ENCODE measurements at regions not wholly inside any gene's neighbourhood (a gene's known extent, or its start where the extent isn't known, plus 50 kb on each side); places are given as distances from the start of the nearest gene placed in this dataset.

- peaks cover 12% of the 10 kb centered on the region for H3K27me3 Mint-ChIP-seq
- no peak for ATAC-seq
- no peaks in the 10 kb centered on the region for H3K9me3 Mint-ChIP-seq
- no peak overlapping the region for H3K4me3 Mint-ChIP-seq
- H3K36me3 Mint-ChIP-seq, result no peaks in the 10 kb centered on the region
- no peak overlapping the region for H3K27ac Mint-ChIP-seq
- H3K4me1 Mint-ChIP-seq, result no peaks in the 10 kb centered on the region
Observed at GRCh38 chr2:8045081-8045614, 636.7 kb upstream of the ID2 start.

GRCh38 chr2:8046849-8047248, 635.0 kb upstream of the ID2 start:
- Mint-ChIP-seq H3K4me1 (no peaks in the 10 kb centered on the region), H3K27me3 (peaks cover 12% of the 10 kb centered on the region)
- no peak for ATAC-seq

GRCh38 chr2:8049176-8049575, 632.7 kb upstream of the ID2 start:
- no peak for ATAC-seq
- H3K27me3 Mint-ChIP-seq, result peaks cover 12% of the 10 kb centered on the region
- no peaks in the 10 kb centered on the region for H3K4me1 Mint-ChIP-seq
- H3K9me3 Mint-ChIP-seq, result no peaks in the 10 kb centered on the region
- H3K36me3 Mint-ChIP-seq, result no peaks in the 10 kb centered on the region
- H3K27ac Mint-ChIP-seq, result no peak overlapping the region
- no peak overlapping the region for H3K4me3 Mint-ChIP-seq

More at GRCh38 chr2:8046849-8047248, 635.0 kb upstream of the ID2 start:
- H3K36me3 Mint-ChIP-seq, result no peaks in the 10 kb centered on the region
- H3K4me3 Mint-ChIP-seq, result no peak overlapping the region
- no peak overlapping the region for H3K27ac Mint-ChIP-seq
- H3K9me3 Mint-ChIP-seq, result no peaks in the 10 kb centered on the region

GRCh38 chr2:8049851-8050571, 631.8 kb upstream of the ID2 start:
- no peak overlapping the region for H3K4me3 Mint-ChIP-seq
- no peak overlapping the region for H3K27ac Mint-ChIP-seq
- no peak for ATAC-seq
- no peaks in the 10 kb centered on the region for H3K9me3 Mint-ChIP-seq
- H3K36me3 Mint-ChIP-seq, result no peaks in the 10 kb centered on the region
- H3K27me3 Mint-ChIP-seq, result peaks cover 8% of the 10 kb centered on the region
- no peaks in the 10 kb centered on the region for H3K4me1 Mint-ChIP-seq

- ATAC-seq, result no peak
- H3K4me3 Mint-ChIP-seq, result no peak overlapping the region
- H3K36me3 Mint-ChIP-seq, result no peaks in the 10 kb centered on the region
- no peaks in the 10 kb centered on the region for H3K4me1 Mint-ChIP-seq
- no peak overlapping the region for H3K27ac Mint-ChIP-seq
- H3K9me3 Mint-ChIP-seq, result peaks cover 12% of the 10 kb centered on the region
- H3K27me3 Mint-ChIP-seq, result no peaks in the 10 kb centered on the region
Observed at GRCh38 chr2:8053216-8053615, 628.6 kb upstream of the ID2 start.

GRCh38 chr2:8054070-8054469, 627.8 kb upstream of the ID2 start:
- Mint-ChIP-seq H3K4me1 (peaks cover 8% of the 10 kb centered on the region), H3K4me3 (no peak overlapping the region), H3K27me3 (no peaks in the 10 kb centered on the region), H3K9me3 (peaks cover 12% of the 10 kb centered on the region), H3K36me3 (no peaks in the 10 kb centered on the region), H3K27ac (no peak overlapping the region)
- ATAC-seq, result no peak

GRCh38 chr2:8058652-8059051, 623.2 kb upstream of the ID2 start:
- Mint-ChIP-seq H3K9me3 (peaks cover 12% of the 10 kb centered on the region), H3K36me3 (no peaks in the 10 kb centered on the region), H3K27me3 (peaks cover 11% of the 10 kb centered on the region), H3K4me1 (peaks cover 13% of the 10 kb centered on the region), H3K27ac (no peak overlapping the region), H3K4me3 (no peak overlapping the region)
- ATAC-seq, result no peak

- H3K27ac Mint-ChIP-seq, result no peak overlapping the region
- H3K4me3 Mint-ChIP-seq, result no peak overlapping the region
- peaks cover 15% of the 10 kb centered on the region for H3K9me3 Mint-ChIP-seq
- H3K27me3 Mint-ChIP-seq, result peaks cover 17% of the 10 kb centered on the region
- peaks cover 13% of the 10 kb centered on the region for H3K4me1 Mint-ChIP-seq
- no peak for ATAC-seq
- H3K36me3 Mint-ChIP-seq, result no peaks in the 10 kb centered on the region
Observed at GRCh38 chr2:8059255-8059654, 622.6 kb upstream of the ID2 start.

- Mint-ChIP-seq H3K9me3 (peaks cover 15% of the 10 kb centered on the region), H3K4me1 (peaks cover 13% of the 10 kb centered on the region), H3K27ac (no peak overlapping the region), H3K27me3 (peaks cover 22% of the 10 kb centered on the region), H3K4me3 (no peak overlapping the region), H3K36me3 (no peaks in the 10 kb centered on the region)
- no peak for ATAC-seq
Observed at GRCh38 chr2:8059794-8060193, 622.1 kb upstream of the ID2 start.

GRCh38 chr2:8061219-8061618, 620.6 kb upstream of the ID2 start:
- Mint-ChIP-seq H3K27ac (no peak overlapping the region), H3K4me1 (peaks cover 13% of the 10 kb centered on the region), H3K27me3 (peaks cover 32% of the 10 kb centered on the region), H3K4me3 (no peak overlapping the region), H3K36me3 (no peaks in the 10 kb centered on the region), H3K9me3 (peaks cover 12% of the 10 kb centered on the region)
- ATAC-seq, result no peak

GRCh38 chr2:8064603-8065002, 617.3 kb upstream of the ID2 start:
- no peak overlapping the region for H3K27ac Mint-ChIP-seq
- H3K9me3 Mint-ChIP-seq, result peaks cover 3% of the 10 kb centered on the region
- H3K4me3 Mint-ChIP-seq, result no peak overlapping the region
- H3K27me3 Mint-ChIP-seq, result peaks cover 40% of the 10 kb centered on the region
- no peaks in the 10 kb centered on the region for H3K36me3 Mint-ChIP-seq
- ATAC-seq, result no peak
- no peaks in the 10 kb centered on the region for H3K4me1 Mint-ChIP-seq

- no peak overlapping the region for H3K4me3 Mint-ChIP-seq
- no peak for ATAC-seq
- no peak overlapping the region for H3K27ac Mint-ChIP-seq
- H3K4me1 Mint-ChIP-seq, result no peaks in the 10 kb centered on the region
- H3K27me3 Mint-ChIP-seq, result peaks cover 40% of the 10 kb centered on the region
- no peaks in the 10 kb centered on the region for H3K36me3 Mint-ChIP-seq
- H3K9me3 Mint-ChIP-seq, result peaks cover 3% of the 10 kb centered on the region
Observed at GRCh38 chr2:8065191-8065590, 616.7 kb upstream of the ID2 start.

GRCh38 chr2:8067784-8068336, 614.0 kb upstream of the ID2 start:
- Mint-ChIP-seq H3K9me3 (peaks cover 3% of the 10 kb centered on the region), H3K4me1 (no peaks in the 10 kb centered on the region), H3K27me3 (peaks cover 32% of the 10 kb centered on the region), H3K36me3 (no peaks in the 10 kb centered on the region), H3K4me3 (no peak overlapping the region), H3K27ac (no peak overlapping the region)
- ATAC-seq, result no peak

GRCh38 chr2:8072907-8073306, 608.9 kb upstream of the ID2 start:
- Mint-ChIP-seq H3K36me3 (no peaks in the 10 kb centered on the region), H3K4me1 (no peaks in the 10 kb centered on the region), H3K9me3 (peaks cover under 1% of the 10 kb centered on the region), H3K27ac (no peak overlapping the region), H3K27me3 (no peaks in the 10 kb centered on the region), H3K4me3 (no peak overlapping the region)
- no peak for ATAC-seq

GRCh38 chr2:8073916-8074315, 607.9 kb upstream of the ID2 start:
- no peak overlapping the region for H3K4me3 Mint-ChIP-seq
- ATAC-seq, result no peak
- no peak overlapping the region for H3K27ac Mint-ChIP-seq
- H3K9me3 Mint-ChIP-seq, result peaks cover 5% of the 10 kb centered on the region
- no peaks in the 10 kb centered on the region for H3K4me1 Mint-ChIP-seq
- no peaks in the 10 kb centered on the region for H3K27me3 Mint-ChIP-seq
- H3K36me3 Mint-ChIP-seq, result no peaks in the 10 kb centered on the region
